GM18907 (cell line): ENCODE measurements at regions not wholly inside any gene's neighbourhood (a gene's known extent, or its start where the extent isn't known, plus 50 kb on each side); places are given as distances from the start of the nearest gene placed in this dataset.
"Not testable (repeated sequence)": the region's sequence is repeated elsewhere in the genome, so short reads cannot be mapped to it uniquely, and the experiment has no call there.

Experiments used
- ATAC-seq: cut with Tn5 transposase; IDR thresholded peaks from one replicate; pipeline ENCODE4 v1.9.1; 2021; ENCODE audit warnings: mild to moderate bottlenecking, moderate library complexity; ENCODE audit not compliant: unreplicated experiment

- no peak for ATAC-seq
Measured at GRCh38 chr4:96390404-96390803, 550.5 kb downstream of the PDHA2 start.

- ATAC-seq: no peak
Measured at GRCh38 chr4:96395747-96396146, 555.9 kb downstream of the PDHA2 start.

- ATAC-seq: no peak
Measured at GRCh38 chr4:96406742-96407141, 566.8 kb downstream of the PDHA2 start.

- ATAC-seq: no peak
Measured at GRCh38 chr4:96407225-96407624, 567.3 kb downstream of the PDHA2 start.

GRCh38 chr4:96407738-96408463 is 568.0 kb downstream of the PDHA2 start:
- ATAC-seq: no peak

- not testable (repeated sequence) for ATAC-seq
Measured at GRCh38 chr4:96414853-96415252, 575.0 kb downstream of the PDHA2 start.

GRCh38 chr4:96429657-96430056 is 589.8 kb downstream of the PDHA2 start:
- ATAC-seq: no peak

GRCh38 chr4:96431094-96431493 is 591.2 kb downstream of the PDHA2 start:
- ATAC-seq: no peak

- no peak for ATAC-seq
Measured at GRCh38 chr4:96448315-96448872, 608.5 kb downstream of the PDHA2 start.

- no peak for ATAC-seq
Measured at GRCh38 chr4:96455045-96455720, 615.3 kb downstream of the PDHA2 start.

GRCh38 chr4:96458031-96458430 is 618.1 kb downstream of the PDHA2 start:
- not testable (repeated sequence) for ATAC-seq

- ATAC-seq: no peak
Measured at GRCh38 chr4:96459105-96459504, 619.2 kb downstream of the PDHA2 start.

GRCh38 chr4:96465834-96466233 is 625.9 kb downstream of the PDHA2 start:
- ATAC-seq: no peak

GRCh38 chr4:96471956-96472867 is 632.3 kb downstream of the PDHA2 start:
- no peak for ATAC-seq

GRCh38 chr4:96473246-96473645 is 633.4 kb downstream of the PDHA2 start:
- no peak for ATAC-seq

- no peak for ATAC-seq
Measured at GRCh38 chr4:96483308-96484030, 643.6 kb downstream of the PDHA2 start.

- ATAC-seq: no peak
Measured at GRCh38 chr4:96486563-96486962, 646.7 kb downstream of the PDHA2 start.

GRCh38 chr4:96497621-96498020 is 657.7 kb downstream of the PDHA2 start:
- no peak for ATAC-seq

- ATAC-seq: no peak
Measured at GRCh38 chr4:96504386-96504785, 664.5 kb downstream of the PDHA2 start.

- no peak for ATAC-seq
Measured at GRCh38 chr4:96509039-96509741, 669.3 kb downstream of the PDHA2 start.
